Adrenal gland (tissue), 9 donors: ENCODE measurements at regions not wholly inside any gene's neighbourhood (a gene's known extent, or its start where the extent isn't known, plus 50 kb on each side); places are given as distances from the start of the nearest gene placed in this dataset.

Experiments used
- DNase-seq, 7 donors: peaks; one replicate each; pipeline ENCODE4 v3.0.0-alpha.2; 2019 to 2020
- H3K27ac ChIP-seq, 5 donors: fragments of 200-600 bp; sonication (generic) in 4 of 5; 1 replicate in 3 of 5; 2 replicates in 2 of 5; pipeline versions ENCODE4 v1.5.1 to v1.8.0; 2016 to 2020; ENCODE audit warnings: mild to moderate bottlenecking in 1 of 5
- H3K27me3 ChIP-seq: fragments of 200-600 bp; 2 replicates; pipeline ENCODE4 v1.8.0; 2021
- H3K36me3 ChIP-seq, 2 donors: fragments of 200-600 bp; replicated peaks in 1 of 2; 1 replicate in 1 of 2; 2 replicates in 1 of 2; pipeline versions ENCODE4 v1.5.1 to v1.8.0; 2018 to 2022
- H3K4me1 ChIP-seq, 2 donors: fragments of 200-600 bp; replicated peaks in 1 of 2; 1 replicate in 1 of 2; 2 replicates in 1 of 2; pipeline versions ENCODE4 v1.5.1 to v1.8.0; 2018 to 2021
- H3K4me3 ChIP-seq, 4 donors: fragments of 200-600 bp; sonication (generic) in 3 of 4; one replicate each; pipeline ENCODE4 v1.5.1; 2016 to 2018
- H3K9me3 ChIP-seq, 3 donors: fragments of 200-600 bp; sonication (generic) in 1 of 3; replicated peaks in 1 of 3; 1 replicate in 2 of 3; 2 replicates in 1 of 3; pipeline versions ENCODE4 v1.5.1 to v1.8.0; 2016 to 2021
- POLR2A ChIP-seq, 2 donors: fragments of 450-650 bp; IDR thresholded peaks; one replicate each; pipeline ENCODE4 v1.6.1; 2017; ENCODE audit warnings: antibody characterized with exemption in 2 of 2, mild to moderate bottlenecking in 2 of 2, moderate library complexity in 1 of 2
- WGBS, 4 donors: extraction: QIAGEN DNeasy Blood & Tissue Kit in 2 of 4; methylation state at CpG; one replicate each; pipeline versions ENCODE4 v1.1.5 to v1.1.7; 2013 to 2017; 5-methylcytosine and 5-hydroxymethylcytosine counted together
- intact Hi-C, 2 donors: fragments of 100-400 bp; cut with DNase I; formaldehyde crosslinking; loops; one replicate each; pipeline versions ENCODE4 v1.14.1 to v1.15.0; 2022 to 2023
- TF ChIP-seq, protein P1 (sequence below), 6 experiments: fragments of 450-650 bp in 4 of 6; fragments of 200-600 bp in 2 of 6; sonication (generic) in 1 of 6; IDR thresholded peaks; 1 replicate in 5 of 6; 2 replicates in 1 of 6; pipeline versions ENCODE4 v1.5.1 to v1.8.0; 2016 to 2021; ENCODE audit warnings: antibody characterized with exemption in 6 of 6, mild to moderate bottlenecking in 2 of 6, moderate library complexity in 1 of 6
- donor health status: healthy with polysubstance abuse.
- donor health status: Bipolar disorder and iron deficiency.
- donor health status: DM: yes; HTN: yes; CAD: no.
- donor health status: DM: no; HTN: no; CAD: no.
- donor health status: DM: no; HTN: no; CAD: no.

DNA sequence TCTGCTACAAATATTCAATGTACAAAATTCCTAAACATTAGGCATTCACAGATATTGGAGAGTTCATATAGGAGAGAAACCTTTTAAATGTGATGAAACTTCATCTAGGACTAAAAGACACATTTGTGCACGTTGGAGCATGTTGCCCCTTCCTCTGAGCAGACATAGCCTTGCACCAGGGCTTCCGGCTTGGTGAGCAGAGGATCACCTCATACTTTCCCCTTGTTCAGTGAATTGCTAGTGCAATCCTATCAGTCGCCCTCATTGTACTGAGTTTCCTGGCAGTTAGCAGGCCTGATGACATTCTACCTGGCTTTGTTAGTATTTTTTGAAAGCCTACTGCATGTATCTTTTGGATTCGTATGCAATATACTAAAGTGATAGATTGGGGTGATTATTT, 466.2 kb downstream of the SPRY1 start:
- TF ChIP-seq, protein P1, sequence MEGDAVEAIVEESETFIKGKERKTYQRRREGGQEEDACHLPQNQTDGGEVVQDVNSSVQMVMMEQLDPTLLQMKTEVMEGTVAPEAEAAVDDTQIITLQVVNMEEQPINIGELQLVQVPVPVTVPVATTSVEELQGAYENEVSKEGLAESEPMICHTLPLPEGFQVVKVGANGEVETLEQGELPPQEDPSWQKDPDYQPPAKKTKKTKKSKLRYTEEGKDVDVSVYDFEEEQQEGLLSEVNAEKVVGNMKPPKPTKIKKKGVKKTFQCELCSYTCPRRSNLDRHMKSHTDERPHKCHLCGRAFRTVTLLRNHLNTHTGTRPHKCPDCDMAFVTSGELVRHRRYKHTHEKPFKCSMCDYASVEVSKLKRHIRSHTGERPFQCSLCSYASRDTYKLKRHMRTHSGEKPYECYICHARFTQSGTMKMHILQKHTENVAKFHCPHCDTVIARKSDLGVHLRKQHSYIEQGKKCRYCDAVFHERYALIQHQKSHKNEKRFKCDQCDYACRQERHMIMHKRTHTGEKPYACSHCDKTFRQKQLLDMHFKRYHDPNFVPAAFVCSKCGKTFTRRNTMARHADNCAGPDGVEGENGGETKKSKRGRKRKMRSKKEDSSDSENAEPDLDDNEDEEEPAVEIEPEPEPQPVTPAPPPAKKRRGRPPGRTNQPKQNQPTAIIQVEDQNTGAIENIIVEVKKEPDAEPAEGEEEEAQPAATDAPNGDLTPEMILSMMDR (IDR thresholded peaks at IDR 0.05) = no peak
- no peak for TF ChIP-seq POLR2A (IDR thresholded peaks at IDR 0.05)
- intact Hi-C loops = no loop called here
- Histone ChIP-seq H3K27ac (no peak overlapping the region), H3K27me3 (no peaks in the 10 kb centered on the region), H3K4me3 (no peak overlapping the region), H3K36me3 (no peaks in the 10 kb centered on the region), H3K4me1 (peaks cover 0 to 4% of the 10 kb centered on the region in 2 donors), H3K9me3 (no peaks in the 10 kb centered on the region)
- no peak for DNase-seq
- WGBS, 4 donors = 89 to 93% (median 91%) methylated on average over 4 of the region's 4 CpGs

GRCh38 chr4:123866796-123867195, 470.2 kb downstream of the SPRY1 start:
- H3K4me1 ChIP-seq = peaks cover 12 to 25% of the 10 kb centered on the region in 2 donors
- 66 to 76% (median 73%) methylated on average over 2 of the region's 2 CpGs for WGBS, 4 donors
- H3K36me3 ChIP-seq = no peaks in the 10 kb centered on the region
- no peak overlapping the region for H3K27ac ChIP-seq
- intact Hi-C loops = no loop called here
- TF ChIP-seq POLR2A (IDR thresholded peaks at IDR 0.05) = no peak
- TF ChIP-seq, protein P1 (IDR thresholded peaks at IDR 0.05) = no peak
- DNase-seq = peak in 1 of 7 donors; percentile 12
- no peak overlapping the region for H3K4me3 ChIP-seq
- no peaks in the 10 kb centered on the region for H3K9me3 ChIP-seq
- H3K27me3 ChIP-seq = no peaks in the 10 kb centered on the region

DNA sequence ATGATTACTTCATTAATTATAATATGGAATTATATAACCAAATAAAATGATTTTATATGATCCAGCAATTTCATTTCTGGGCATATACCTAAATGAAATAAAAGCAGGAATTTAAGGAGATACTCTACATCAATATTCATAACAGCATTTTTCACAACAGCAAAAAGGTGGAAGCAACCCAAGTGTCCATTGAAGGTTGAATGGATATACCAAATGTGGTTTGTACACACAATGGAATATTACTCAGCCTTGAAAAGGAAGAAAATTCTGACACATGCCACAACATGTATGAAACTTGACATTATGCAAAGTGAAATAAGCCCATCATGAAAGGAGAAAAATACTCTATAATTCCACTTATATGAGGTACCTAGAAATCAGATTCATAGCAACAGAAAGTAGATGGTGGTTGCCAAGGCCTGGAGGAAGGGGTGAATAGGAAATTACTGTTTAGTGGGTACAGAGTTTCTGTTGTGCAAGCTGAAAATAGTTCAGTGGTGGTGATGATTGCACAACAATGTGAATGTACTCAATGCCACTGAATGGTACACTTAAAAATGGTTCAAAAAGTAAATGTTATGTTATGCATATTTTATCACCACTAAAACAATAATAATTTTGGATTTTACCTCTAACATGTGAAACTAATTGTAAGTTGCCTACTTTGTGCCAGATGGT, 471.5 kb downstream of the SPRY1 start:
- H3K36me3 ChIP-seq = no peaks in the 10 kb centered on the region
- H3K9me3 ChIP-seq = no peaks in the 10 kb centered on the region
- TF ChIP-seq, protein P1 (IDR thresholded peaks at IDR 0.05) = no peak
- TF ChIP-seq POLR2A (IDR thresholded peaks at IDR 0.05) = no peak
- no peak for DNase-seq
- intact Hi-C loops = no loop called here
- peaks cover 12 to 29% of the 10 kb centered on the region in 2 donors for H3K4me1 ChIP-seq
- no peaks in the 10 kb centered on the region for H3K27me3 ChIP-seq
- H3K4me3 ChIP-seq = no peak overlapping the region
- H3K27ac ChIP-seq = no peak overlapping the region

GRCh38 chr4:123869286-123870215, 473.0 kb downstream of the SPRY1 start:
- Histone ChIP-seq H3K4me3 (no peak overlapping the region), H3K36me3 (no peaks in the 10 kb centered on the region), H3K27ac (peak overlapping the region in 2 of 5 donors; percentile 7 to 72), H3K4me1 (peaks cover 12 to 36% of the 10 kb centered on the region in 2 donors), H3K27me3 (no peaks in the 10 kb centered on the region), H3K9me3 (no peaks in the 10 kb centered on the region)
- 73 to 78% (median 75%) methylated on average over 3 of the region's 3 CpGs for WGBS, 4 donors
- no peak for DNase-seq
- intact Hi-C loops = no loop called here
- no peak for TF ChIP-seq POLR2A (IDR thresholded peaks at IDR 0.05)
- TF ChIP-seq, protein P1 (IDR thresholded peaks at IDR 0.05) = no peak
